Endothelial cell of umbilical vein (primary cell): ENCODE measurements at regions not wholly inside any gene's neighbourhood (a gene's known extent, or its start where the extent isn't known, plus 50 kb on each side); places are given as distances from the start of the nearest gene placed in this dataset.

ENCODE experiments used
- BruUV-seq: library from RNA; stranded (reverse); fragments of 400-500 nt; replicated peaks from 2 replicates; lab custom pipeline; 2021; lab: Mats Ljungman, UMichigan
- CTCF ChIA-PET: fragments of 300-600, 350-600 bp; sonication (Branson Sonifier 250); formaldehyde crosslinking; loops from one replicate; lab custom pipeline; 2021; ENCODE audit warnings: antibody characterized with exemption, inconsistent platforms; lab: Charles Lee
- POLR2A ChIA-PET: fragments of 300-600, 350-600 bp; sonication (Branson Sonifier 250); formaldehyde crosslinking; loops from one replicate; lab custom pipeline; 2021; ENCODE audit warnings: antibody characterized with exemption, inconsistent platforms; lab: Charles Lee
- DNase-seq: peaks from one replicate; pipeline ENCODE4 v3.0.0-alpha.2; 2011; ENCODE audit warnings: low read depth, low spot score
- FAIRE-seq: peaks from 2 replicates; lab custom pipeline; 2011; peaks lifted over from hg19 to GRCh38; lab: Jason Lieb, UNC
- H2AFZ ChIP-seq: 2 replicates; pipeline ENCODE4 v1.6.0; 2012; ENCODE audit warnings: low read depth, low read length, control low read depth, inconsistent platforms
- H3K27ac ChIP-seq: 2 replicates; pipeline ENCODE4 v1.5.1; 2011; ENCODE audit warnings: low read depth, mild to moderate bottlenecking, control low read depth, low read length, moderate library complexity; ENCODE audit not compliant: insufficient read depth
- H3K27me3 ChIP-seq, 2 experiments: 2 replicates each; pipeline versions ENCODE4 v1.6.0 to v1.6.1; 2011; ENCODE audit warnings: low read length in 2 of 2, mixed read lengths in 1 of 2; ENCODE audit not compliant: control insufficient read depth in 2 of 2, insufficient read depth in 2 of 2
- H3K36me3 ChIP-seq, 2 experiments: 2 replicates in 1 of 2; 3 replicates in 1 of 2; pipeline ENCODE4 v1.5.1; 2011; ENCODE audit warnings: low read length in 2 of 2, mild to moderate bottlenecking in 1 of 2, moderate library complexity in 1 of 2; ENCODE audit not compliant: control insufficient read depth in 2 of 2, insufficient read depth in 2 of 2; ENCODE audit errors: extremely low read depth in 1 of 2
- H3K4me1 ChIP-seq: 3 replicates; pipeline ENCODE4 v1.5.1; 2011; ENCODE audit warnings: mild to moderate bottlenecking, low read length; ENCODE audit not compliant: control insufficient read depth, insufficient read depth; ENCODE audit errors: extremely low read depth
- H3K4me2 ChIP-seq: 2 replicates; pipeline ENCODE4 v1.6.1; 2011; ENCODE audit warnings: low read length, control low read depth, mixed read lengths; ENCODE audit not compliant: insufficient read depth
- H3K4me3 ChIP-seq, 3 experiments: fragments of 200-600 bp in 1 of 3; sonication (generic), shearing (Covaris generic) in 1 of 3; replicated peaks in 1 of 3; 2 replicates each; pipeline ENCODE4 v1.5.1; 2011 to 2016; ENCODE audit warnings: control low read depth in 3 of 3, low read length in 3 of 3, mild to moderate bottlenecking in 2 of 3, inconsistent platforms in 1 of 3, low read depth in 1 of 3, moderate library complexity in 1 of 3; ENCODE audit not compliant: insufficient read depth in 1 of 3
- H3K79me2 ChIP-seq: 2 replicates; pipeline ENCODE4 v1.6.0; 2012; ENCODE audit warnings: low read length, inconsistent platforms; ENCODE audit not compliant: control insufficient read depth, insufficient read depth
- H3K9ac ChIP-seq: replicated peaks from 2 replicates; pipeline ENCODE3; 2011; ENCODE audit warnings: low read length, control low read depth; ENCODE audit not compliant: insufficient read depth; ENCODE audit errors: extremely low read depth
- H3K9me1 ChIP-seq: replicated peaks from 3 replicates; pipeline ENCODE4 v1.6.0; 2011; ENCODE audit warnings: mild to moderate bottlenecking, low read length; ENCODE audit not compliant: control insufficient read depth, insufficient read depth; ENCODE audit errors: extremely low read depth
- H3K9me3 ChIP-seq: replicated peaks from 2 replicates; pipeline ENCODE4 v1.5.1; 2012; ENCODE audit warnings: low read length, inconsistent platforms; ENCODE audit not compliant: control insufficient read depth, insufficient read depth
- H4K20me1 ChIP-seq: replicated peaks from 2 replicates; pipeline ENCODE3; 2011; ENCODE audit warnings: mild to moderate bottlenecking, low read length; ENCODE audit not compliant: control insufficient read depth, insufficient read depth; ENCODE audit errors: extremely low read depth
- EZH2 ChIP-seq: IDR thresholded peaks from 2 replicates; pipeline ENCODE4 v1.6.1; 2012; ENCODE audit warnings: borderline replicate concordance, low read depth, mild to moderate bottlenecking, moderate library complexity, low read length, inconsistent platforms; ENCODE audit not compliant: severe bottlenecking
- FOS ChIP-seq: IDR thresholded peaks from 2 replicates; pipeline ENCODE4 v1.6.1; 2011; ENCODE audit warnings: mild to moderate bottlenecking, low read length, moderate library complexity, borderline replicate concordance; ENCODE audit not compliant: insufficient read depth
- GATA2 ChIP-seq: IDR thresholded peaks from 2 replicates; pipeline ENCODE4 v1.7.0; 2011; ENCODE audit warnings: low read depth, mild to moderate bottlenecking, moderate library complexity, mixed read lengths, low read length; ENCODE audit not compliant: insufficient read length, insufficient read depth
- JUN ChIP-seq: IDR thresholded peaks from 2 replicates; pipeline ENCODE4 v1.6.1; 2011; ENCODE audit warnings: borderline replicate concordance, low read depth; ENCODE audit not compliant: insufficient read length, insufficient read depth
- MYC ChIP-seq: IDR thresholded peaks from one replicate; pipeline ENCODE4 v1.6.1; 2011; ENCODE audit warnings: mild to moderate bottlenecking, low read depth, low read length
- POLR2A ChIP-seq: IDR thresholded peaks from 2 replicates; pipeline ENCODE4 v1.6.1; 2012; ENCODE audit warnings: low read depth, mild to moderate bottlenecking, control low read depth, low read length
- POLR2AphosphoS5 ChIP-seq: IDR thresholded peaks from 2 replicates; pipeline ENCODE4 v1.6.1; 2012; ENCODE audit warnings: low read depth, mild to moderate bottlenecking, control low read depth, low read length, moderate library complexity; ENCODE audit not compliant: insufficient read depth
- dilution Hi-C: fragments of 300-500 bp; cut with MboI; formaldehyde crosslinking; loops from one replicate; pipeline ENCODE4 v1.15.0; 2019; ENCODE audit warnings: low sequenced_read_pairs; ENCODE audit not compliant: extremely low pct_ligation_motif_present
- intact Hi-C: fragments of 100-400 bp; cut with micrococcal nuclease; formaldehyde crosslinking; loops from one replicate; pipeline ENCODE4 v1.10.0; 2022
- TF ChIP-seq, protein P1 (sequence below): IDR thresholded peaks from 2 replicates; pipeline ENCODE4 v1.6.1; 2011; ENCODE audit not compliant: insufficient read depth, insufficient read length
- TF ChIP-seq, protein P2 (sequence below), 2 donors: IDR thresholded peaks; 1 replicate in 1 of 2; 2 replicates in 1 of 2; pipeline ENCODE4 v1.5.1; 2011; ENCODE audit warnings: low read length in 2 of 2, mild to moderate bottlenecking in 2 of 2, moderate library complexity in 2 of 2, control low read depth in 1 of 2, inconsistent platforms in 1 of 2, low read depth in 1 of 2; ENCODE audit not compliant: insufficient read depth in 1 of 2; ENCODE audit errors: extremely low read depth in 1 of 2

DNA sequence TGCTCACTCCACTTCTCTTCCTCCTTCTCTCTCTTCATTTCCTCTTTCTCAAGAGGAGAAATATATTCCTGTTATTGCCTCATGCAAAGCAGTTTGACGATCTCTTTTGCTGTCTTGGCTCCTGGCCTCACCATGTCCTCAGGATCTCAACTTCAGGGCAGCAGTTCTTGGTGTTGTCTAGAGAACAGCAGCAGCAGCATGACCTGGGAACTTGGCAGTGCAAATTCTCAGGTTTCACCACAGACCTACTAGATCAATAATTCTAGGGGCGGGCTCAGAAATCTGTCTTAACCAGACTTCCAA is 193.4 kb upstream of the EDNRA start:
- POLR2A ChIA-PET, result no interaction called here
- CTCF ChIA-PET, result no interaction called here
- Histone ChIP-seq H3K4me1 (no peaks in the 10 kb centered on the region), H4K20me1 (no peaks in the 10 kb centered on the region), H3K9me1 (no peaks in the 10 kb centered on the region), H3K9me3 (no peaks in the 10 kb centered on the region), H3K36me3 (no peaks in the 10 kb centered on the region), H3K27me3 (peaks cover 0 to 1% of the 10 kb centered on the region in 2 experiments), H3K27ac (no peak overlapping the region), H3K79me2 (no peaks in the 10 kb centered on the region), H3K4me2 (no peak overlapping the region), H2AFZ (no peak overlapping the region), H3K9ac (no peak overlapping the region), H3K4me3 (no peak overlapping the region)
- DNase-seq (no peak), FAIRE-seq (no peak)
- intact Hi-C loops (no loop called here), dilution Hi-C loops (no loop called here)
- no TSS peak for BruUV-seq
- no peak for TF ChIP-seq POLR2A

DNA sequence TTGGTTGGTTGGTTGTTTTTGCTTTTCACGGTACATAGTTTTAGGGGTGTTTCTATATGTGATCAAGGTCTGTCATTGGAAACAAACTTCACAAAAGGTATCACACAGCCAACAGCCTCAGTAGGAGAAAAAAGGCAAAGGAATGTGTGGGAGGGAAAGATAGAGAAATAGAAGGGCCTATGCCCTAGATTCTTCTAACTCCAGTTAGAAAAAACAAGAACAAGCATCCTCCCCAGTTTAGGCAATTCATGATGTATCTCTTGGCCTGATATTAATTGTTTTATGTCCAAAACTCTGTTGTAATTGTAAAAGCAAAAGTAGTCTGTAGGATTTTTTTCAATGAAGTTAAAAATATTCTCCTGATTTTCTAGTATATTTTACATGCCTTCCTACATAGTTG is 192.4 kb upstream of the EDNRA start:
- BruUV-seq, result no TSS peak
- no peak for TF ChIP-seq MYC
- TF ChIP-seq, protein P1, sequence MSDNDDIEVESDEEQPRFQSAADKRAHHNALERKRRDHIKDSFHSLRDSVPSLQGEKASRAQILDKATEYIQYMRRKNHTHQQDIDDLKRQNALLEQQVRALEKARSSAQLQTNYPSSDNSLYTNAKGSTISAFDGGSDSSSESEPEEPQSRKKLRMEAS, result no peak
- no peak for TF ChIP-seq FOS
- no peak for TF ChIP-seq POLR2AphosphoS5
- TF ChIP-seq POLR2A, result no peak
- no peak for TF ChIP-seq GATA2
- TF ChIP-seq JUN, result no peak
- no peak for TF ChIP-seq EZH2
- TF ChIP-seq, protein P2, sequence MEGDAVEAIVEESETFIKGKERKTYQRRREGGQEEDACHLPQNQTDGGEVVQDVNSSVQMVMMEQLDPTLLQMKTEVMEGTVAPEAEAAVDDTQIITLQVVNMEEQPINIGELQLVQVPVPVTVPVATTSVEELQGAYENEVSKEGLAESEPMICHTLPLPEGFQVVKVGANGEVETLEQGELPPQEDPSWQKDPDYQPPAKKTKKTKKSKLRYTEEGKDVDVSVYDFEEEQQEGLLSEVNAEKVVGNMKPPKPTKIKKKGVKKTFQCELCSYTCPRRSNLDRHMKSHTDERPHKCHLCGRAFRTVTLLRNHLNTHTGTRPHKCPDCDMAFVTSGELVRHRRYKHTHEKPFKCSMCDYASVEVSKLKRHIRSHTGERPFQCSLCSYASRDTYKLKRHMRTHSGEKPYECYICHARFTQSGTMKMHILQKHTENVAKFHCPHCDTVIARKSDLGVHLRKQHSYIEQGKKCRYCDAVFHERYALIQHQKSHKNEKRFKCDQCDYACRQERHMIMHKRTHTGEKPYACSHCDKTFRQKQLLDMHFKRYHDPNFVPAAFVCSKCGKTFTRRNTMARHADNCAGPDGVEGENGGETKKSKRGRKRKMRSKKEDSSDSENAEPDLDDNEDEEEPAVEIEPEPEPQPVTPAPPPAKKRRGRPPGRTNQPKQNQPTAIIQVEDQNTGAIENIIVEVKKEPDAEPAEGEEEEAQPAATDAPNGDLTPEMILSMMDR (IDR thresholded peaks at IDR 0.05; ENCODE audit: extremely low read depth in 1 of 2, insufficient read depth in 1 of 2, low read depth in 1 of 2, low read length in 2 of 2), result no peak
- dilution Hi-C loops, result no loop called here
- no peaks in the 10 kb centered on the region for H3K9me3 ChIP-seq
- H3K4me1 ChIP-seq, result no peaks in the 10 kb centered on the region
- H2AFZ ChIP-seq, result no peak overlapping the region
- FAIRE-seq, result no peak
- no peak overlapping the region for H3K4me2 ChIP-seq
- H3K27me3 ChIP-seq, result peaks cover 0 to 1% of the 10 kb centered on the region in 2 experiments
- intact Hi-C loops, result no loop called here
- H3K27ac ChIP-seq, result no peak overlapping the region
- H3K9ac ChIP-seq, result no peak overlapping the region
- no peaks in the 10 kb centered on the region for H3K36me3 ChIP-seq
- H3K4me3 ChIP-seq, result no peak overlapping the region
- DNase-seq, result no peak
- ChIA-PET CTCF (no interaction called here), POLR2A (no interaction called here)
- H4K20me1 ChIP-seq, result no peaks in the 10 kb centered on the region
- no peaks in the 10 kb centered on the region for H3K79me2 ChIP-seq
- no peaks in the 10 kb centered on the region for H3K9me1 ChIP-seq
